GM12864 (cell line): ENCODE measurements at regions not wholly inside any gene's neighbourhood (a gene's known extent, or its start where the extent isn't known, plus 50 kb on each side); places are given as distances from the start of the nearest gene placed in this dataset.

Experiments used
- DNase-seq: peaks from one replicate; pipeline ENCODE4 v3.0.0-alpha.2; 2011; ENCODE audit warnings: low read depth
- H3K4me3 ChIP-seq: 2 replicates; pipeline ENCODE4 v1.5.1; 2011; ENCODE audit warnings: mild to moderate bottlenecking, low read depth, low read length, control low read depth
- TF ChIP-seq, protein P1 (sequence below): IDR thresholded peaks from 2 replicates; pipeline ENCODE4 v1.5.1; 2011; ENCODE audit warnings: low read depth, mild to moderate bottlenecking, moderate library complexity, low read length, control low read depth, inconsistent platforms; ENCODE audit errors: missing control alignments

GRCh38 chr2:57884281-57884680, 162.3 kb upstream of the VRK2 start:
- no peak for DNase-seq
- no peak overlapping the region for H3K4me3 ChIP-seq
- TF ChIP-seq, protein P1, sequence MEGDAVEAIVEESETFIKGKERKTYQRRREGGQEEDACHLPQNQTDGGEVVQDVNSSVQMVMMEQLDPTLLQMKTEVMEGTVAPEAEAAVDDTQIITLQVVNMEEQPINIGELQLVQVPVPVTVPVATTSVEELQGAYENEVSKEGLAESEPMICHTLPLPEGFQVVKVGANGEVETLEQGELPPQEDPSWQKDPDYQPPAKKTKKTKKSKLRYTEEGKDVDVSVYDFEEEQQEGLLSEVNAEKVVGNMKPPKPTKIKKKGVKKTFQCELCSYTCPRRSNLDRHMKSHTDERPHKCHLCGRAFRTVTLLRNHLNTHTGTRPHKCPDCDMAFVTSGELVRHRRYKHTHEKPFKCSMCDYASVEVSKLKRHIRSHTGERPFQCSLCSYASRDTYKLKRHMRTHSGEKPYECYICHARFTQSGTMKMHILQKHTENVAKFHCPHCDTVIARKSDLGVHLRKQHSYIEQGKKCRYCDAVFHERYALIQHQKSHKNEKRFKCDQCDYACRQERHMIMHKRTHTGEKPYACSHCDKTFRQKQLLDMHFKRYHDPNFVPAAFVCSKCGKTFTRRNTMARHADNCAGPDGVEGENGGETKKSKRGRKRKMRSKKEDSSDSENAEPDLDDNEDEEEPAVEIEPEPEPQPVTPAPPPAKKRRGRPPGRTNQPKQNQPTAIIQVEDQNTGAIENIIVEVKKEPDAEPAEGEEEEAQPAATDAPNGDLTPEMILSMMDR = no peak

- TF ChIP-seq, protein P1 = no peak
- no peak overlapping the region for H3K4me3 ChIP-seq
- DNase-seq = no peak
Observed at GRCh38 chr2:57885742-57886141, 160.9 kb upstream of the VRK2 start.

DNA sequence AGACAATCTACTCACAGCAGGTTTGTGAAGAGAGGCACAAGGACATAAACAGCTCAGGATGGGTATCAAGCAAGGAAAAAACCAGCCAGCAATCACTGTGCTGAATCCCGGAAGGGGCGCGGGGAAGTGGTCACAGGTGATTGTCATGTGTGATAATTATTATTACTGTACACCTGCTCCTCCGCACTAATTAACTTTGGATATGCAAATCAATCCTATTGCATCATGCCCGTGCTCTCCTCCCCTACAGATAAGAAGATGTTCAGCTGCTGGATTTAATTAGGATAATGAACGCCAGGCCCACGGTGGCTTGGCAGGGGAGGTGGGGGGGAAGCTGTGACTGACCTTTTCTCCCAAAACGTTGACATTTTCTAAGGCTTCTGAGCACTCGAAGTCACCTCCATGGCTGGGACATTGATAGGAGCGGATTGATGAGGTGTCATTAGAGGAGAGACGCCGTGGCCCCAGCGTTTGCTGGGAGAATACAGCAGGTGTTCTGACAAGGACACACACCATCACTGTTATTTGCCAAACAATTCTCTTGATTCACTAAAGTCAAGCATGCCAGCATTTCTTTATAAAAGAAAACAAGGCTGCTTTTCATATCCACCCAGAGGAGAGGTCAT, 160.3 kb upstream of the VRK2 start:
- no peak overlapping the region for H3K4me3 ChIP-seq
- TF ChIP-seq, protein P1 = no peak
- no peak for DNase-seq

DNA sequence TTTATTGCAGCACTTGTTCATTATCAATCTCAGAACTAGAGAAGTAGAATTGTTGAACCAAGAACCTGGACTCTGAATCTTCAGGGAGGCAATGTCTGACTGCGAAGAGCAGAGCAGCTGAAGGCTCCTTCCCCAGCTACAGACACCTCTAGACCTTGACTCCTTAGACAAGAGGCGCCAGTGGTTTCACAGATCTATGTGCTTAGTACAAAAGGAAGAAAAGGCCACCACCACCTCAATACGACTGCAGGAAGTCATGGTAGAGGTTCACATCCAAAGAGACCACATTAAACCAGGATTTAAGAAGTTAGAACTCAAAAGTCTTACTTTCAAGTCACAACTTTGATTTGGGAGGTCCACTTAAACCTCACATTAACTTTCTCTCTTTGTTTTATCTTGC, 158.1 kb upstream of the VRK2 start:
- no peak overlapping the region for H3K4me3 ChIP-seq
- TF ChIP-seq, protein P1 = no peak
- DNase-seq = no peak

DNA sequence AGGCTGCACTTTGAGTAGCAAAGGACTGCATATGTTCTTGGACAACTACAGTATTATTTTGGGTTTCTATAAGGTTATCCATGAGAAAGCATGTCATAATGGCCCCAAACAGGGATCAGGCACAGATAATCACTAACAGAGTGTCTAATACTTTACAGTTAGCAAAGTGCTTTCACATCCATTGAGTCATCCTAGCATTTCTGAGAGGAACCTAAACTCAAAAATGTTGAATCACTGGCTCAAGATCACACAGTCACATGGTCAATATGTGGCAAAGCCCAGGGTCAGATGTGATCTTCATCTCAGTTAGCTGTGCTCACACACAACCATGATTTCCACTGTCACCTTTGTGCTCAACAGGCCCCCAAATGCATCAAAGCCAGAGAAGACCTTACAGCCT, 156.1 kb upstream of the VRK2 start:
- no peak overlapping the region for H3K4me3 ChIP-seq
- DNase-seq = no peak
- TF ChIP-seq, protein P1 = no peak

GRCh38 chr2:57891086-57891712, 155.4 kb upstream of the VRK2 start:
- H3K4me3 ChIP-seq = no peak overlapping the region
- no peak for DNase-seq
- TF ChIP-seq, protein P1 = no peak

DNA sequence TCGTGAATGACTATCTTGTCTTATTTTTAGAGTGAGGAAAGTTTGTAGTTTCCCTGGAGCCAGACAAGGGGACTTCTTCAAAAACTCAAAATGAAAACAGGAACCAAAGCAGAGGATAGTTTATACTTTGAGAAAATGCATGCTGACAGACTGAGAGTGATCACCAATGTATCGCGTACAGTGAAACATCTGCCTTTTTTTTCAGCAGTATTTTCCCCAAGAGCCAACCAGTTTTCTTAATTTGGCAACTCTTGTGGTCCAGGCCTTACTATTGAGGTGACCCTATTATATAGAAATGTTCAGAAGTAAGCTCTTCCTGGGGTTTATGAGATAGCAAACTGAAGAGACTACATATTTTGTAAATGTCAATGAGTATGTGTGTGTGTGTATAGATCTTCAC, 153.7 kb upstream of the VRK2 start:
- TF ChIP-seq, protein P1 = no peak
- H3K4me3 ChIP-seq = no peak overlapping the region; the same call in 1 of the 2 replicates
- DNase-seq = peak; percentile 47
